Body of pancreas (tissue), 4 donors: ENCODE measurements at regions not wholly inside any gene's neighbourhood (a gene's known extent, or its start where the extent isn't known, plus 50 kb on each side); places are given as distances from the start of the nearest gene placed in this dataset.
"Not testable (repeated sequence)": the region's sequence is repeated elsewhere in the genome, so short reads cannot be mapped to it uniquely, and the experiment has no call there.

Source experiments
- ATAC-seq: fragments of 150-250 bp; one replicate; pipeline ENCODE4 v1.9.1; 2016
- DNase-seq, 4 donors: peaks; one replicate each; pipeline ENCODE4 v3.0.0-alpha.2; 2019
- H3K27ac ChIP-seq, 4 donors: fragments of 200-600 bp; sonication (generic); 1 replicate in 3 of 4; 2 replicates in 1 of 4; pipeline versions ENCODE4 v1.5.1 to v1.6.1; 2016 to 2019; ENCODE audit warnings: mild to moderate bottlenecking in 1 of 4, mixed read lengths in 1 of 4, moderate library complexity in 1 of 4
- H3K27me3 ChIP-seq, 2 donors: fragments of 200-600 bp; sonication (generic); one replicate each; pipeline ENCODE4 v1.6.0; 2016; ENCODE audit warnings: mild to moderate bottlenecking in 1 of 2
- H3K36me3 ChIP-seq, 2 donors: fragments of 200-600 bp; sonication (generic); replicated peaks in 1 of 2; 2 replicates each; pipeline ENCODE4 v1.5.1; 2016; ENCODE audit warnings: low read depth in 2 of 2; ENCODE audit not compliant: insufficient read depth in 1 of 2
- H3K4me1 ChIP-seq: fragments of 200-600 bp; sonication (generic); one replicate; pipeline ENCODE4 v1.6.0; 2016
- H3K4me3 ChIP-seq, 2 donors: fragments of 200-600 bp; sonication (generic); 1 replicate in 1 of 2; 2 replicates in 1 of 2; pipeline ENCODE4 v1.5.1; 2016 to 2019
- H3K9me3 ChIP-seq, 3 donors: fragments of 200-600 bp; sonication (generic); 1 replicate in 2 of 3; 2 replicates in 1 of 3; pipeline ENCODE4 v1.5.1; 2016
- POLR2A ChIP-seq, 3 donors: fragments of 450-650 bp; IDR thresholded peaks; one replicate each; pipeline ENCODE4 v1.6.1; 2016; ENCODE audit warnings: antibody characterized with exemption in 3 of 3, mild to moderate bottlenecking in 2 of 3
- WGBS, 2 donors: methylation state at CpG; one replicate each; pipeline ENCODE4 v1.1.5; 2017; 5-methylcytosine and 5-hydroxymethylcytosine counted together
- intact Hi-C: fragments of 100-400 bp; cut with DNase I; formaldehyde crosslinking; loops from one replicate; pipeline ENCODE4 v1.15.1; 2023
- TF ChIP-seq, protein P1 (sequence below), 7 experiments: fragments of 450-650 bp in 4 of 7; fragments of 200-600 bp in 3 of 7; sonication (generic) in 3 of 7; IDR thresholded peaks; one replicate each; pipeline ENCODE4 v1.5.1; 2016 to 2019; ENCODE audit warnings: antibody characterized with exemption in 7 of 7

DNA sequence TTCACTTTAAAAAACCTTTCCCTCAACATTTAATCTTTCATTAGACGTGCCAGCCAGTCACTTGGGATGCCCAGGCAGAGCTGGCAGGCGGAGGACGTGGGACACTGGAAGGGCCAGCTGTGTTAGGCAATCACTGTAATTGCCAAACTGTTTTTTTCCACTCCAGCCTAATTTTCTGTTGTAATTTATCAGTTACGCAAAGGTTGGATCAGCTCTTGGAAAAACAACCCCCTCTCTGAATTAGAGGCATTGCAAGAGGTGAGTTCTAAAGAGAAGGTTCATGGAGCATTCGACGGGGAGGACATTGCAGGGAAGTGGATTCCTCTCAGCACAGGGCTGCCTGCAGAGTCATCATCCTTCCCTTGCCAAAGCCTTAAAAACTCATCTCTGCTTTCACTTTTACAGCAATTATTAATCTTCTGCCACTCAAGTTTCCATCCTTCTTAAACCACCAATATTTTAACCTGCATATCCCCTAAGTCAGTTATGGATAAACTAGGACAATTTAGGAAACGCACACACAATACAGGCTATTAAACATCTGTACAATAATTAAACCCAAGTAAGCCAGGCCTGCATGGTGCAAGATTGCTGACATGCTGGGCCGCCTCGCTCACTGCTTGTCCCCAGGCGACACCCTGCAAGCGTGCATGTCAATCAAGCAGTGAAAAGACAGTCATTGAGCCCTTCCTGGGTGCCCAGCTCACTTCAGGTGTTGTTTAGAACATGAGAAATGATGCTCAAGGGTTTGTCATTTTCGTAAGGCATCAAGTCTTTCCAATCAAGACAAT is 272.3 kb upstream of the RNF32 start:
- 55 to 61% methylated on average over 12 of the region's 12 CpGs for WGBS, 2 donors
- Histone ChIP-seq H3K27me3 (no peaks in the 10 kb centered on the region), H3K4me3 (no peak overlapping the region), H3K36me3 (no peaks in the 10 kb centered on the region), H3K9me3 (no peaks in the 10 kb centered on the region), H3K27ac (no peak overlapping the region), H3K4me1 (peaks cover 8% of the 10 kb centered on the region)
- TF ChIP-seq POLR2A (IDR thresholded peaks at IDR 0.05): no peak
- TF ChIP-seq, protein P1, sequence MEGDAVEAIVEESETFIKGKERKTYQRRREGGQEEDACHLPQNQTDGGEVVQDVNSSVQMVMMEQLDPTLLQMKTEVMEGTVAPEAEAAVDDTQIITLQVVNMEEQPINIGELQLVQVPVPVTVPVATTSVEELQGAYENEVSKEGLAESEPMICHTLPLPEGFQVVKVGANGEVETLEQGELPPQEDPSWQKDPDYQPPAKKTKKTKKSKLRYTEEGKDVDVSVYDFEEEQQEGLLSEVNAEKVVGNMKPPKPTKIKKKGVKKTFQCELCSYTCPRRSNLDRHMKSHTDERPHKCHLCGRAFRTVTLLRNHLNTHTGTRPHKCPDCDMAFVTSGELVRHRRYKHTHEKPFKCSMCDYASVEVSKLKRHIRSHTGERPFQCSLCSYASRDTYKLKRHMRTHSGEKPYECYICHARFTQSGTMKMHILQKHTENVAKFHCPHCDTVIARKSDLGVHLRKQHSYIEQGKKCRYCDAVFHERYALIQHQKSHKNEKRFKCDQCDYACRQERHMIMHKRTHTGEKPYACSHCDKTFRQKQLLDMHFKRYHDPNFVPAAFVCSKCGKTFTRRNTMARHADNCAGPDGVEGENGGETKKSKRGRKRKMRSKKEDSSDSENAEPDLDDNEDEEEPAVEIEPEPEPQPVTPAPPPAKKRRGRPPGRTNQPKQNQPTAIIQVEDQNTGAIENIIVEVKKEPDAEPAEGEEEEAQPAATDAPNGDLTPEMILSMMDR (IDR thresholded peaks at IDR 0.05): no peak
- intact Hi-C loops: no loop called here
- ATAC-seq (peak; percentile 42), DNase-seq (peak in 1 of 4 donors; percentile 37)

DNA sequence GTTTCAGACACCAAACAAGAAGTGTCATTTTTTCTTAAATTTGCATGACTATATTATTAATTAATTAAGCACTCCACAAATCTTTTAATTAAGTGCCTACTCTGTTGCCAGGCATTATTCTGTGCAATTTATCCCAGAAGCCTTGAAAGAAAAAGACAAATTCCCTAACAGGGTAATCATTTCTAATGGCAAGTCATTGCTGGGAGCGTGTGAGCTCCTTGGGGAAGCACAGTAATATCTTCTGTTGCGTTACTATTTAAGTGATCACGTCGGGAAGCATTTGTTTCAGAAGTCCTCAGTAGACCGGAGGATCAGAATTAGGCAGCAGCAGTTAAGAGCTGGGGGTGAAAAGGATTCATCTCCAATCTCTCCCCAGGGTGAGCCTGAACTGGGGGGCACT is 276.8 kb upstream of the RNF32 start:
- TF ChIP-seq POLR2A (IDR thresholded peaks at IDR 0.05): no peak
- TF ChIP-seq, protein P1 (IDR thresholded peaks at IDR 0.05): no peak
- H3K27me3 ChIP-seq: no peaks in the 10 kb centered on the region
- no peak overlapping the region for H3K27ac ChIP-seq
- WGBS, 2 donors: 89 to 92% methylated on average over 5 of the region's 5 CpGs
- no peak for DNase-seq
- ATAC-seq: no peak
- H3K4me1 ChIP-seq: peaks cover 8% of the 10 kb centered on the region
- H3K4me3 ChIP-seq: no peak overlapping the region
- H3K9me3 ChIP-seq: no peaks in the 10 kb centered on the region
- no peaks in the 10 kb centered on the region for H3K36me3 ChIP-seq
- intact Hi-C loops: no loop called here

DNA sequence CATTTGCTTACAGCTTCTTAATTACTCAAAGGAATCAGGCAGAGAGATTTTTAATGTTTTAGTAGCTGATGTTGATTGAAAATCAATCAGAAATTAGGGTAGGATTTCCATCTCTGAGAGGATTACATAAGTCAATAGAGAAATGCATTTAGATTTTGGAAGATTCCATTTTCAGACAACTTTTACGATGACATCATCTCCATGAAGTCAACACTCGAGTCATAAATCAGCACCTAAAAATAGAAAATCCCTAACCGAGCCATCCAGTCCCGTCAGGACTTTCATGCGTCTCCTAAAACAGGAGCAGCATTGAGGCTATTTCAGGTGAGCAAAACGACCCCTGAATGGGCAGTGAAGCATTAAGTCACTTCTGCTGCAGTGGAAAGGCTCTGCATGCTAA is 279.7 kb upstream of the RNF32 start:
- no peak overlapping the region for H3K4me3 ChIP-seq
- DNase-seq (no peak), ATAC-seq (no peak)
- no peaks in the 10 kb centered on the region for H3K27me3 ChIP-seq
- intact Hi-C loops: no loop called here
- WGBS, 2 donors: 71 to 74% methylated on average over 6 of the region's 6 CpGs
- TF ChIP-seq, protein P1 (IDR thresholded peaks at IDR 0.05): no peak
- no peak for TF ChIP-seq POLR2A (IDR thresholded peaks at IDR 0.05)
- H3K9me3 ChIP-seq: no peaks in the 10 kb centered on the region
- no peaks in the 10 kb centered on the region for H3K36me3 ChIP-seq
- no peak overlapping the region for H3K27ac ChIP-seq
- no peaks in the 10 kb centered on the region for H3K4me1 ChIP-seq

DNA sequence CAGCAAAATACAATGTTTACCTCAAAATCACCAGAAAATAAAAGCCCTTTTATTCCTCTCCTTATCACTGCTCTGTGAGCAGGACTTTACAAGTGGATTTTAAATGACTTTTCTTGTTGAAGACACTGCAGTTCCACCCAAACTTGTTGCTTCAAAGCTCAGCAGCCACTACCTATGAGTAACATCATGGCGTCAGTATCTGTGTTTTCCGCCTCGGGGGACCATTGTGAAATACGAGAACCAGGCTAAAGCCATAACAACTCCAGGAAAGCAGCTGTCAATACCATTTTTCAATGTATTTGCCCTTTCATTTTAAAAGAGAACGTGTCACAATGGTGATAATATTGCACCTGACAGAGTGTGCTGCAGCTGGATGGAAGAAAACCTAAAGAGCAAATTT is 284.0 kb upstream of the RNF32 start:
- H3K9me3 ChIP-seq: no peaks in the 10 kb centered on the region
- TF ChIP-seq POLR2A (IDR thresholded peaks at IDR 0.05): no peak
- TF ChIP-seq, protein P1 (IDR thresholded peaks at IDR 0.05): no peak
- intact Hi-C loops: no loop called here

DNA sequence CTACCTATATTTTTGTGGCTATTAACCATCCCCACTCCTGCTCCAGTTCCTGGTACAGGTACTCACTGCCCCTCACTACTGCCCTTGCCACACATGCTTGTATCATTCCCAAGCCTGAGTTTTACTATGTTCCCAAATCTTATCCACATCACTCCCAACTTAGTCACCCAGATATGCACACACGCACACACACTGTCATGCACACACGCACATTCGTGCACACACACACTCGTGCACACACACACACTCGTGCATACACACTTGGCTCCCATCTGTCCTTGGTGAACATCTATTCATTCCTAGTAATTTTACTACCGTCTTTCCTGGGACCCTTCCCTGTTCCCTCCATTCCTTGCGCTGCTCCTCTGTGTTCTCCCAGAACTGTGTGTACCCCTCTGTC is 287.2 kb upstream of the RNF32 start:
- Histone ChIP-seq H3K4me3 (no peak overlapping the region), H3K4me1 (no peaks in the 10 kb centered on the region), H3K36me3 (no peaks in the 10 kb centered on the region), H3K27ac (no peak overlapping the region), H3K9me3 (no peaks in the 10 kb centered on the region), H3K27me3 (no peaks in the 10 kb centered on the region)
- no peak for TF ChIP-seq POLR2A (IDR thresholded peaks at IDR 0.05)
- TF ChIP-seq, protein P1 (IDR thresholded peaks at IDR 0.05): no peak
- DNase-seq (no peak), ATAC-seq (no peak)
- 77 to 80% methylated on average over 7 of the region's 7 CpGs for WGBS, 2 donors
- intact Hi-C loops: no loop called here

More for the DNA sequence above, 284.0 kb upstream of the RNF32 start:
- Histone ChIP-seq H3K4me3 (no peak overlapping the region), H3K4me1 (no peaks in the 10 kb centered on the region), H3K36me3 (no peaks in the 10 kb centered on the region), H3K27ac (no peak overlapping the region), H3K27me3 (no peaks in the 10 kb centered on the region)
- 83% methylated on average over 5 of the region's 5 CpGs for WGBS, 2 donors
- ATAC-seq (no peak), DNase-seq (no peak)

DNA sequence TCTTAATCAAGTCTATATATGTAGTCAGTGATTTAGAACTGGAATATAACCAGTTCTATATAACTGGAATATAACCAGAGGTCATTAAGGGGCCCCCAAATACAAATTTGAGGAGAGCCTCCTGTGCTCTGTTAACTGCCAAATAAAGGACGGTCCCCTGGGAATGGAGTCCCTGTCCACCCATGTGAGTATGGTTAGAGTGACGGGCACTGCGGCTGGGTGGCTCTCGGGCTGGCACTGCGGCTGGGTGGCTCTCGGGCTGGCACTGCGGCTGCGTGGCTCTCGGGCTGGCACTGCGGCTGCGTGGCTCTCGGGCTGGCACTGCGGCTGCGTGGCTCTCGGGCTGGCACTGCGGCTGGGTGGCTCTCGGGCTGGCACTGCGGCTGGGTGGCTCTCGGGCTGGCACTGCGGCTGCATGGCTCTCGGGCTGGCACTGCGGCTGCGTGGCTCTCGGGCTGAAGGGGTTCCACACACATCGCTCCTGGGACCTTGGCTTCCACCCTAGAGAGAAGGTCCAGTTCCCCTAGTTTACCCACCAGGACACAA is 292.8 kb upstream of the RNF32 start:
- H3K4me1 ChIP-seq, ATAC-seq, H3K4me3 ChIP-seq, DNase-seq, H3K9me3 ChIP-seq, intact Hi-C loops, H3K27me3 ChIP-seq, H3K27ac ChIP-seq, H3K36me3 ChIP-seq: not testable (repeated sequence)
- 90 to 94% methylated on average over 13 to 25 of the region's 25 CpGs for WGBS, 2 donors
